AG04450 (cell line): ENCODE measurements at regions not wholly inside any gene's neighbourhood (a gene's known extent, or its start where the extent isn't known, plus 50 kb on each side); places are given as distances from the start of the nearest gene placed in this dataset.
"Not testable (repeated sequence)": the region's sequence is repeated elsewhere in the genome, so short reads cannot be mapped to it uniquely, and the experiment has no call there.

Experiments
- CTCF ChIA-PET: fragments of 300-600, 350-600 bp; formaldehyde crosslinking; extraction: SDS; loops from one replicate; lab custom pipeline; 2022; ENCODE audit warnings: antibody characterized with exemption, inconsistent platforms; lab: Charles Lee
- POLR2A ChIA-PET: fragments of 350-600 bp; formaldehyde crosslinking; extraction: SDS; loops from one replicate; lab custom pipeline; 2021; ENCODE audit warnings: antibody characterized with exemption, inconsistent platforms; lab: Yijun Ruan, JAX
- DNase-seq: peaks from one replicate; pipeline ENCODE4 v3.0.0-alpha.2; 2011; ENCODE audit warnings: low read depth, low spot score
- H3K27ac ChIP-seq: one replicate; pipeline ENCODE4 v1.5.1; 2012; ENCODE audit warnings: low read depth, low read length, control low read depth
- H3K27me3 ChIP-seq: one replicate; pipeline ENCODE4 v1.6.0; 2012; ENCODE audit warnings: low read length; ENCODE audit not compliant: control insufficient read depth, insufficient read depth
- H3K4me3 ChIP-seq: 2 replicates; pipeline ENCODE4 v1.5.1; 2011; ENCODE audit warnings: mild to moderate bottlenecking, low read depth, low read length, control low read depth
- H3K9me3 ChIP-seq: 2 replicates; pipeline ENCODE4 v1.5.1; 2012; ENCODE audit warnings: low read length; ENCODE audit not compliant: control insufficient read depth, insufficient read depth
- TF ChIP-seq, protein P1 (sequence below): IDR thresholded peaks from 2 replicates; pipeline ENCODE4 v1.5.1; 2011; ENCODE audit warnings: low read depth, low read length, control low read depth, inconsistent platforms

- ChIA-PET POLR2A (no interaction called here), CTCF (no interaction called here)
- H3K27me3 ChIP-seq: no peaks in the 10 kb centered on the region
- no peaks in the 10 kb centered on the region for H3K9me3 ChIP-seq
- DNase-seq: no peak
- H3K4me3 ChIP-seq: no peak overlapping the region
- no peak overlapping the region for H3K27ac ChIP-seq
- TF ChIP-seq, protein P1, sequence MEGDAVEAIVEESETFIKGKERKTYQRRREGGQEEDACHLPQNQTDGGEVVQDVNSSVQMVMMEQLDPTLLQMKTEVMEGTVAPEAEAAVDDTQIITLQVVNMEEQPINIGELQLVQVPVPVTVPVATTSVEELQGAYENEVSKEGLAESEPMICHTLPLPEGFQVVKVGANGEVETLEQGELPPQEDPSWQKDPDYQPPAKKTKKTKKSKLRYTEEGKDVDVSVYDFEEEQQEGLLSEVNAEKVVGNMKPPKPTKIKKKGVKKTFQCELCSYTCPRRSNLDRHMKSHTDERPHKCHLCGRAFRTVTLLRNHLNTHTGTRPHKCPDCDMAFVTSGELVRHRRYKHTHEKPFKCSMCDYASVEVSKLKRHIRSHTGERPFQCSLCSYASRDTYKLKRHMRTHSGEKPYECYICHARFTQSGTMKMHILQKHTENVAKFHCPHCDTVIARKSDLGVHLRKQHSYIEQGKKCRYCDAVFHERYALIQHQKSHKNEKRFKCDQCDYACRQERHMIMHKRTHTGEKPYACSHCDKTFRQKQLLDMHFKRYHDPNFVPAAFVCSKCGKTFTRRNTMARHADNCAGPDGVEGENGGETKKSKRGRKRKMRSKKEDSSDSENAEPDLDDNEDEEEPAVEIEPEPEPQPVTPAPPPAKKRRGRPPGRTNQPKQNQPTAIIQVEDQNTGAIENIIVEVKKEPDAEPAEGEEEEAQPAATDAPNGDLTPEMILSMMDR: no peak
Observed at GRCh38 chrX:55163171-55163570, 57.0 kb upstream of the PAGE5 start.

DNA sequence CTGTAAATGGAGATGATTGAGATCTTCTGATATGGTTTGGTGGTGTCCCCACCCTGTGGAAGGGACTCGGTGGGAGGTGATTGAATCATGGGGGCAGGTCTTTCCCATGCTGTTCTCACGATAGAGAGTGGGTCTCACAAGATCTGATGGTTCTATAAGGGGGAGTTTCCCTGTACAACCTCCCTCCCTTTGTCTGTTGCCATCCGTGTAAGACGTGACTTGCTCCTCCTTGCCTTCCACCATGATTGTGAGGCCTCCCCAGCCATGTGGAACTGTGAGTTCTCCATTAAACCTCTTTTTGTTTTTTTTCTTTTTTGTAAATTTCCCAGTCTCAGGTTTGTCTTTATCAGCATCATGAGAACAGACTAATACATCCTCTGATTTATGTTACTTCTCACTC is 55.1 kb upstream of the PAGE5 start:
- H3K4me3 ChIP-seq, H3K27me3 ChIP-seq, H3K27ac ChIP-seq, H3K9me3 ChIP-seq, POLR2A ChIA-PET, CTCF ChIA-PET, DNase-seq: not testable (repeated sequence)

DNA sequence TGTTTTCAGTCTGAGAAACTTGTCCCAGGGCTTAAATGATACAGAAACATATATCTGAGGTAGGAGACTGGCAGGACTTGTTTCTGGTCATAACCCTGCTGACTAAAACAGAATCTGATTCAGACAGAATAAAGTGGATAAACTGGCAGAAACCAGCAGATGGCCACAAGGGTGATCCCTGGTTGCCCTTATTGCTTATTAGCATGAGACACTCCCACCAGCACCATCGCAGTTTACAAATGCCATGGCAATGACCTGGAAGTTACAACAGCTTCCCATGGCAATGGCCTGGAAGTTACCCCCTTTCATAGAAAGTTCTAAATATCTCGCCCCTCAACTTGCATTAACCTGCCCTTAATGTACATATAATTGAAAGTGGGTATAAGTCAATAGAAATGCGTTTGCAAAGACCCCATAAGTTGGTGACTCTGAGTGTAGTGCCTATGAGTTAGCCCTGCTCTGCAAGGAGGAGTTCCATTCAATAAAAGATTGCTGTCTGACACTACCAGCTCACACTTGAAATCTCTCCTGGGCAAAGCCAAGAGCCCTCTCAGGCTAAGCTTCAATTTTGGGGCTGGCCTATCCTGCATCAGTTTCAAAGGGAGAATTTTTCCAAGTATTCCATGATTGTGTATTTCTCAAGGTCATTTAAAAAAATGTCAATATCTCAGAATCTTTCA is 52.9 kb upstream of the PAGE5 start:
- POLR2A ChIA-PET: interaction anchor here (0.6 kb wide), 1 partner anchor 1155 kb away, joined by 6 read pairs; no protein-coding TSS in a partner anchor
- no peak for DNase-seq
- CTCF ChIA-PET: no interaction called here

DNA sequence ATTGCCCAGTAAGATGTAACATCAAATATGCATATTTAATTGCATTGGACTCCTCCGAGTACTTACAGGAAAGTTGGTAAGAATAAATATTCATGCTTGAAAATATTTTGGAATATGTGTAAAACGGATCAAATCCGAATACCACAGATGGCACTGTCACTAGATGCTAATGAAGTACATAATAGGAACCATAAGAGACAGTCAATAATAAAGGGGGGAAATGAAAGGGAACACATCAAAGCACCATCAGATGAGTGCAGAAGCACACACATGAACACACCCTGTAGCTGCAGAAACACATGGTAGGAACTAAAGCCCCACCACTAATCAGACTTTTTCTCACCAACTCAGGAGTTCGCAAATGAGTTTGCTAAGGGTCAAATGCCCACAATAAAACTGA is 52.2 kb upstream of the PAGE5 start:
- Histone ChIP-seq H3K27me3 (no peaks in the 10 kb centered on the region), H3K9me3 (no peaks in the 10 kb centered on the region), H3K27ac (no peak overlapping the region), H3K4me3 (no peak overlapping the region)
- ChIA-PET POLR2A (interaction anchor here (0.6 kb wide), 1 partner anchor 1155 kb away, joined by 6 read pairs; no protein-coding TSS in a partner anchor), CTCF (no interaction called here)
- TF ChIP-seq, protein P1: no peak
- no peak for DNase-seq

More for the DNA sequence above, 52.9 kb upstream of the PAGE5 start:
- no peaks in the 10 kb centered on the region for H3K27me3 ChIP-seq
- H3K9me3 ChIP-seq: no peaks in the 10 kb centered on the region
- H3K27ac ChIP-seq: no peak overlapping the region
- TF ChIP-seq, protein P1: no peak
- H3K4me3 ChIP-seq: no peak overlapping the region

DNA sequence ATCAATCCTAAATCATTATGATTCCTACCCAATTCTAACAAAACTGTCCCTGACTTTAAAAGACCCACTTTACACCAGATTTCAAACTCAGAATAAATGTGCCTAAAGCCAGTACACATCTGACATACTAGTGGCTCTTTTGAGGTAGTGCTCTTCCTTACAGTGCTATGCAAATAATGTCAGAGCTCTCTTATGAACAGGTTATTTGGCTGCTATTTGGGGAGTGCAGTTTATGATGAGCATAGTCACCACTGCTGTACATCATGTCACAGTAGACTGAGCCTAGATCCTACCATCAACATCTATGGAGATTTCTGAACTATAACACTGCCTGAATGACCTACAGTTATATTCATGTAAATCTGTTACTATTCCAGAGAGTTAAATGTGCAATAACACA is 50.4 kb upstream of the PAGE5 start:
- no peak for DNase-seq
- Histone ChIP-seq H3K4me3 (no peak overlapping the region), H3K9me3 (no peaks in the 10 kb centered on the region), H3K27ac (no peak overlapping the region), H3K27me3 (no peaks in the 10 kb centered on the region)
- ChIA-PET CTCF (no interaction called here), POLR2A (no interaction called here)
- TF ChIP-seq, protein P1: no peak
